ENCODE measurements at regions not wholly inside any gene's neighbourhood (a gene's known extent, or its start where the extent isn't known, plus 50 kb on each side); places are given as distances from the start of the nearest gene placed in this dataset.
A peak's percentile ranks its signal among the peaks of the same experiment; 100 is the strongest.

DNA sequence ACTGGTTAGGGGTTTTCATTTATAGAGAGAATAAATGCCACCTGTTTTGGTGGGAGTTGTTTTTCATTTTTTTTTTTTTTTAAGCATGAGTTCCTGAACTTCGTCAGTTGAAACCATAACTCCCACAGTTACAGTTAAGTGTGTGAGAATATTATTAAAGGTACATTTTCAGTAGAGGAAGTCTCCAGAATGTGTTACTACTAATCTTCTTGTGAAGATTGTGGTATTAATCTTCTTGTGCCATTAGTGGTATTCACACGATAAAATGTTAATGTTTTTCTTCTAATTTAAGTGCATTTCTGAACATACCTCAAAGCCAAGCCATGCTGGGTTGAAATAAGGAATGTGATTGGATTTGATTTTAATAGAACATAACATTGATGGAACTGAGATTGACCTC, 437.9 kb upstream of the GOLIM4 start:
- no peak overlapping the region for H3K27ac ChIP-seq (ENCODE audit: low read depth, low read length)
- no peaks in the 10 kb centered on the region for H3K9me3 ChIP-seq (ENCODE audit: control insufficient read depth in 1 of 2, low read length in 2 of 2)
- H3K4me1 ChIP-seq (ENCODE audit: control insufficient read depth in 1 of 2, insufficient read depth in 2 of 2, low read length in 2 of 2) = no peaks in the 10 kb centered on the region
- H3K36me3 ChIP-seq (ENCODE audit: control insufficient read depth in 1 of 2, insufficient read depth in 2 of 2, low read length in 2 of 2) = no peaks in the 10 kb centered on the region
- no peak overlapping the region for H3K4me3 ChIP-seq (ENCODE audit: low read depth in 1 of 2, low read length in 2 of 2)
- no peak overlapping the region for H3K9ac ChIP-seq (ENCODE audit: low read depth in 1 of 2, low read length in 2 of 2)
- H3K27me3 ChIP-seq (ENCODE audit: control insufficient read depth in 1 of 2, insufficient read depth in 2 of 2, low read length in 2 of 2) = peaks cover 0 to 3% of the 10 kb centered on the region in 2 donors

DNA sequence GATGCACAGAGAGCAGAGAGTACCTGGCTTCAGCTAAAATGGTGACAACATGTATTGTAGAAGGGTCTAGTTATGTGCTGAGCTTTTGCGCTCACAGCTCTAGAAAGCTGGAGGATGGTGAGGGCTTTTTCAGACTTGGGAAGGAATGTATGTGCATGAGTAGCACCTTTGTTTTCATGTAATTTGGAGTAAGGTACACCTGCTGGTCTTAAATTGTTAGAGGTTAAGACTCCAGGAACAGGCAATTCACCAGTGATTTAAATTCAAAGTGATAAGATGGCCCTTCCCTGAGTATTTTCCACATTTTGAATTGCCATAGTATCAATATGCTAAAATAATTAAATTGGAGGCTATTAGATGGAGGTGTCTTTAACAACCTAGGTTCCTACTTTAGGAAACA, 436.4 kb upstream of the GOLIM4 start:
- Histone ChIP-seq H3K9ac (ENCODE audit: low read depth in 1 of 2, low read length in 2 of 2) (no peak overlapping the region), H3K4me1 (ENCODE audit: control insufficient read depth in 1 of 2, insufficient read depth in 2 of 2, low read length in 2 of 2) (no peaks in the 10 kb centered on the region), H3K4me3 (ENCODE audit: low read depth in 1 of 2, low read length in 2 of 2) (no peak overlapping the region), H3K27me3 (ENCODE audit: control insufficient read depth in 1 of 2, insufficient read depth in 2 of 2, low read length in 2 of 2) (peaks cover 0 to 3% of the 10 kb centered on the region in 2 donors), H3K36me3 (ENCODE audit: control insufficient read depth in 1 of 2, insufficient read depth in 2 of 2, low read length in 2 of 2) (no peaks in the 10 kb centered on the region), H3K27ac (ENCODE audit: low read depth, low read length) (no peak overlapping the region), H3K9me3 (ENCODE audit: control insufficient read depth in 1 of 2, low read length in 2 of 2) (no peaks in the 10 kb centered on the region)

DNA sequence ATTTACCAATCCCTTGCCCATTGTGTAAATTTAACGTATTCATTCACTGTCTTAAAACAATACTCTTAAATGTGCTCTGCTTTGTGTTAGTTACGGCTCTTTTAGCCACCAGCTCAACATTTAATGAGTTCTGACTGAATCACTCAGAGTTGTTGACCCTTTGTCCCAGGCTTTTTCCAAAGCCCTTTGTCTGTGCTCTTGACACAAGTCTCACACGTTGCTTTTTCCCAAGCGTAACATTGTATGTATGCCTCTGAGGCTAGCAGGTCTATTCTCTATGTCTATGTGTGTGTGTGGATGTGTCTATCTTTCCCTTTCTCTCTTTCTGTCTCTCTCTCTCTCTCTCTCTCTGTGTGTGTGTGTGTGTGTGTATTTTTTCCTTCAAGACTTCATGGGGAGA, 435.4 kb upstream of the GOLIM4 start:
- H3K9ac ChIP-seq (ENCODE audit: low read depth in 1 of 2, low read length in 2 of 2) = no peak overlapping the region
- H3K9me3 ChIP-seq (ENCODE audit: control insufficient read depth in 1 of 2, low read length in 2 of 2) = no peaks in the 10 kb centered on the region
- no peaks in the 10 kb centered on the region for H3K36me3 ChIP-seq (ENCODE audit: control insufficient read depth in 1 of 2, insufficient read depth in 2 of 2, low read length in 2 of 2)

DNA sequence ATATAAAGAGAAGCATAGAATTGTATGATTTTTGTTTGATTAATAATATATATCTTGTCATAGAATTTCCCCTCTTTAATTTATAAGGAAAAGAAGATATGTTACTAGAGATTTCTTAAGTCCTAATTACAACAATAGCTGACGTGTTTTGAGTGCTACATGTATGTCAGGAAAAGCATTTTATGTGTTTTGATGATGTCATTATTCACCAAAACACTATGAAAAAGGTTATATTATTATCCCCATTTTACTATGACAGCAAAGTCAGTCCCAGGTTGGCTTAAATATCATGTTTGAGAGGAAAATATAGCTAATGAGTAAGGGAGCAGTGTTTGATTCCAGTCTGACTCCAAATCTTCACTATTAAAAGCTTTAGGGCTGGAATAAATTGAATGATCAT, 428.4 kb upstream of the GOLIM4 start:
- Histone ChIP-seq H3K9me3 (ENCODE audit: control insufficient read depth in 1 of 2, low read length in 2 of 2) (no peaks in the 10 kb centered on the region), H3K9ac (ENCODE audit: low read depth in 1 of 2, low read length in 2 of 2) (no peak overlapping the region), H3K27ac (ENCODE audit: low read depth, low read length) (no peak overlapping the region), H3K4me1 (ENCODE audit: control insufficient read depth in 1 of 2, insufficient read depth in 2 of 2, low read length in 2 of 2) (no peaks in the 10 kb centered on the region), H3K36me3 (ENCODE audit: control insufficient read depth in 1 of 2, insufficient read depth in 2 of 2, low read length in 2 of 2) (no peaks in the 10 kb centered on the region), H3K27me3 (ENCODE audit: control insufficient read depth in 1 of 2, insufficient read depth in 2 of 2, low read length in 2 of 2) (no peaks in the 10 kb centered on the region), H3K4me3 (ENCODE audit: low read depth in 1 of 2, low read length in 2 of 2) (no peak overlapping the region)

More for the DNA sequence above, 435.4 kb upstream of the GOLIM4 start:
- no peak overlapping the region for H3K4me3 ChIP-seq (ENCODE audit: low read depth in 1 of 2, low read length in 2 of 2)
- H3K27ac ChIP-seq (ENCODE audit: low read depth, low read length) = no peak overlapping the region
- H3K4me1 ChIP-seq (ENCODE audit: control insufficient read depth in 1 of 2, insufficient read depth in 2 of 2, low read length in 2 of 2) = no peaks in the 10 kb centered on the region
- peaks cover 0 to 3% of the 10 kb centered on the region in 2 donors for H3K27me3 ChIP-seq (ENCODE audit: control insufficient read depth in 1 of 2, insufficient read depth in 2 of 2, low read length in 2 of 2)

DNA sequence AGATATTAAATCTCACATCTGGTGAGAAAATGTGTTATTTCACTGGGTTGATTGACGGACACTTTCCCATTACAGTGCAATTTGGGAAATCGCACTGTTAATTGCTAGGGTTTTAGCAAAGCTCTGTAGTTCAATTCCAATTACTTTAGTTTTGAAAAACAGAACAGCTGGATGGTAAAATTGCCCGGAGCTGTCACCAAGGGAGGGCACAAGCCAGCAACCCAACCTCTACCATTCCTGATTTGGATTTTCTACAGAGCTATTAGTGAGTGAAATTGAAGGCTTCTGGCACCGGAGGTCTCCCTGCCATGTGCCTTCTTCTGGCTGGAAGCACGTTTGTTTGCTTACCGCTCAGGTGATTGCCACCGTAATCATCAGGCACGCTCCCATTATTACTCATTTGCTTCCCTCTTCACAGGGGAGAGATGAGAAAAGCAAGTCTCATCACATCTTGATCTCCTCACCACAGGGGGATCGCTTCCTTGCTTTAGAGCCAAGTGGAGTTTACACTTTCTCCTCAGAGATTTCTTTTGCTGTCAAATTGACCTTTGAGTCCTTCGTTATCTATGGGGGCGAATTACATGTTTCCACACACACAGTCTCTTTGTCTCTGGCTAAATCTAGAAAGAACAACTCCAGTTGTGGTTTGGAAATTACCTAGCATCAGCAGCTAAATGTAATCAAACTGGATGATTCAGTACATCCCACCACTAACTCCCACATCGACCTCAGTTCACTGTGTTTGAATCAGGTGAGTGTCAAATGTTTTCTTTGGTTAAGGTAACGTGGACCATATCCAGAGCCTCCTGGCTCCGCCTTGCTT, 421.7 kb upstream of the GOLIM4 start:
- no peaks in the 10 kb centered on the region for H3K9me3 ChIP-seq (ENCODE audit: control insufficient read depth in 1 of 2, low read length in 2 of 2)
- H3K4me3 ChIP-seq (ENCODE audit: low read depth in 1 of 2, low read length in 2 of 2) = peak overlapping the region in 1 of 2 donors; percentile 38
- peaks cover 9 to 10% of the 10 kb centered on the region in 2 donors for H3K4me1 ChIP-seq (ENCODE audit: control insufficient read depth in 1 of 2, insufficient read depth in 2 of 2, low read length in 2 of 2)
- no peaks in the 10 kb centered on the region for H3K27me3 ChIP-seq (ENCODE audit: control insufficient read depth in 1 of 2, insufficient read depth in 2 of 2, low read length in 2 of 2)
- H3K36me3 ChIP-seq (ENCODE audit: control insufficient read depth in 1 of 2, insufficient read depth in 2 of 2, low read length in 2 of 2) = no peaks in the 10 kb centered on the region
- no peak overlapping the region for H3K9ac ChIP-seq (ENCODE audit: low read depth in 1 of 2, low read length in 2 of 2)
- no peak overlapping the region for H3K27ac ChIP-seq (ENCODE audit: low read depth, low read length)

DNA sequence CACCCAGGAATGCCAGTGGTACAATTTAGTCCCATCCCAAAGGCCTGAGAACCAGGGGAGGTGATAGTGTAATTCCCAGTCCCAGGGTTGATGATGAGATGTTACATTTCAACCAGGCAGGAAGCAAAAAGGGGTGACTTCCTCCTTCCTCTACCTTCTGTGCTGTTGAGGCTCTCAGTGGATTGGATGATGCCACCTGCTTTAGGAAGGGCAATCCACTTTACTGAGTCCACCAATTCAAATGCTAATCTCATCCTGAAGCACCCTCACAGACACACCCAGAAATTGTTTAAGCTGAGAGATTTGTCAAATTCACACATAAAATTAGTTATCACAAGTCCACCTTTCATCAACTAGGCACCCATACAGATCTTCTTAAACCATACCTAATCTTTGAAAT, 418.5 kb upstream of the GOLIM4 start:
- Histone ChIP-seq H3K27ac (ENCODE audit: low read depth, low read length) (no peak overlapping the region), H3K4me1 (ENCODE audit: control insufficient read depth in 1 of 2, insufficient read depth in 2 of 2, low read length in 2 of 2) (peaks cover 9 to 10% of the 10 kb centered on the region in 2 donors), H3K27me3 (ENCODE audit: control insufficient read depth in 1 of 2, insufficient read depth in 2 of 2, low read length in 2 of 2) (no peaks in the 10 kb centered on the region), H3K4me3 (ENCODE audit: low read depth in 1 of 2, low read length in 2 of 2) (no peak overlapping the region), H3K9me3 (ENCODE audit: control insufficient read depth in 1 of 2, low read length in 2 of 2) (no peaks in the 10 kb centered on the region), H3K9ac (ENCODE audit: low read depth in 1 of 2, low read length in 2 of 2) (no peak overlapping the region), H3K36me3 (ENCODE audit: control insufficient read depth in 1 of 2, insufficient read depth in 2 of 2, low read length in 2 of 2) (no peaks in the 10 kb centered on the region)

- Histone ChIP-seq H3K4me3 (ENCODE audit: low read depth in 1 of 2, low read length in 2 of 2) (no peak overlapping the region), H3K9me3 (ENCODE audit: control insufficient read depth in 1 of 2, low read length in 2 of 2) (no peaks in the 10 kb centered on the region), H3K9ac (ENCODE audit: low read depth in 1 of 2, low read length in 2 of 2) (no peak overlapping the region), H3K27me3 (ENCODE audit: control insufficient read depth in 1 of 2, insufficient read depth in 2 of 2, low read length in 2 of 2) (no peaks in the 10 kb centered on the region), H3K36me3 (ENCODE audit: control insufficient read depth in 1 of 2, insufficient read depth in 2 of 2, low read length in 2 of 2) (no peaks in the 10 kb centered on the region), H3K27ac (ENCODE audit: low read depth, low read length) (no peak overlapping the region), H3K4me1 (ENCODE audit: control insufficient read depth in 1 of 2, insufficient read depth in 2 of 2, low read length in 2 of 2) (peaks cover 8 to 9% of the 10 kb centered on the region in 2 donors)
Measured at GRCh38 chr3:168512802-168513201, 417.1 kb upstream of the GOLIM4 start.

GRCh38 chr3:168511428-168512014, 415.8 kb upstream of the GOLIM4 start:
- H3K9me3 ChIP-seq (ENCODE audit: control insufficient read depth in 1 of 2, low read length in 2 of 2) = no peaks in the 10 kb centered on the region
- H3K4me1 ChIP-seq (ENCODE audit: control insufficient read depth in 1 of 2, insufficient read depth in 2 of 2, low read length in 2 of 2) = no peaks in the 10 kb centered on the region
- no peaks in the 10 kb centered on the region for H3K27me3 ChIP-seq (ENCODE audit: control insufficient read depth in 1 of 2, insufficient read depth in 2 of 2, low read length in 2 of 2)
- H3K36me3 ChIP-seq (ENCODE audit: control insufficient read depth in 1 of 2, insufficient read depth in 2 of 2, low read length in 2 of 2) = no peaks in the 10 kb centered on the region
- no peak overlapping the region for H3K9ac ChIP-seq (ENCODE audit: low read depth in 1 of 2, low read length in 2 of 2)
- no peak overlapping the region for H3K4me3 ChIP-seq (ENCODE audit: low read depth in 1 of 2, low read length in 2 of 2)
- H3K27ac ChIP-seq (ENCODE audit: low read depth, low read length) = no peak overlapping the region

GRCh38 chr3:168506589-168506988, 410.9 kb upstream of the GOLIM4 start:
- no peaks in the 10 kb centered on the region for H3K27me3 ChIP-seq (ENCODE audit: control insufficient read depth in 1 of 2, insufficient read depth in 2 of 2, low read length in 2 of 2)
- no peak overlapping the region for H3K4me3 ChIP-seq (ENCODE audit: low read depth in 1 of 2, low read length in 2 of 2)
- H3K36me3 ChIP-seq (ENCODE audit: control insufficient read depth in 1 of 2, insufficient read depth in 2 of 2, low read length in 2 of 2) = no peaks in the 10 kb centered on the region
- H3K4me1 ChIP-seq (ENCODE audit: control insufficient read depth in 1 of 2, insufficient read depth in 2 of 2, low read length in 2 of 2) = no peaks in the 10 kb centered on the region
- no peak overlapping the region for H3K27ac ChIP-seq (ENCODE audit: low read depth, low read length)
- H3K9ac ChIP-seq (ENCODE audit: low read depth in 1 of 2, low read length in 2 of 2) = no peak overlapping the region
- H3K9me3 ChIP-seq (ENCODE audit: control insufficient read depth in 1 of 2, low read length in 2 of 2) = no peaks in the 10 kb centered on the region

DNA sequence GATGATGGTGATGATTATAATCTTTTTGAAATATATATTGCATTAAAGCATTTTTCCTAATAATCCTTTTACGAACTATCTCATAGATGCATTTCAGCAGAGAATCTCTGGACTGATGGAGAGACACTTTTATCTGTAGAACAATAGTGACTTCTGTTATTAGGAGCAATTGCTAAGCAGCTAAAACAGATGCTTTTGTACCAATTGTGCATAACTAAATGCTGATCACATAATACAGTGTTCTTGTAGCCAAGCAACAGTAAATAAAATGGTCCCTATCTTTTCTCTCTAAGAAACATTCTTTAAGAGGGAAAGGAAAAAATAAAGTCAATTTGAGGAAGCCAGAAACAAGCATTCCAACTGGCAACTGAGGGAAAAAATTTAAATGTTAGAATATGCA, 405.8 kb upstream of the GOLIM4 start:
- Histone ChIP-seq H3K9ac (ENCODE audit: low read depth in 1 of 2, low read length in 2 of 2) (no peak overlapping the region), H3K9me3 (ENCODE audit: control insufficient read depth in 1 of 2, low read length in 2 of 2) (no peaks in the 10 kb centered on the region), H3K4me1 (ENCODE audit: control insufficient read depth in 1 of 2, insufficient read depth in 2 of 2, low read length in 2 of 2) (no peaks in the 10 kb centered on the region), H3K27me3 (ENCODE audit: control insufficient read depth in 1 of 2, insufficient read depth in 2 of 2, low read length in 2 of 2) (no peaks in the 10 kb centered on the region), H3K36me3 (ENCODE audit: control insufficient read depth in 1 of 2, insufficient read depth in 2 of 2, low read length in 2 of 2) (no peaks in the 10 kb centered on the region), H3K4me3 (ENCODE audit: low read depth in 1 of 2, low read length in 2 of 2) (no peak overlapping the region), H3K27ac (ENCODE audit: low read depth, low read length) (no peak overlapping the region)

Data from duodenal mucosa (tissue), 2 donors.